ENCODE measurements at regions not wholly inside any gene's neighbourhood (a gene's known extent, or its start where the extent isn't known, plus 50 kb on each side); places are given as distances from the start of the nearest gene placed in this dataset.

DNA sequence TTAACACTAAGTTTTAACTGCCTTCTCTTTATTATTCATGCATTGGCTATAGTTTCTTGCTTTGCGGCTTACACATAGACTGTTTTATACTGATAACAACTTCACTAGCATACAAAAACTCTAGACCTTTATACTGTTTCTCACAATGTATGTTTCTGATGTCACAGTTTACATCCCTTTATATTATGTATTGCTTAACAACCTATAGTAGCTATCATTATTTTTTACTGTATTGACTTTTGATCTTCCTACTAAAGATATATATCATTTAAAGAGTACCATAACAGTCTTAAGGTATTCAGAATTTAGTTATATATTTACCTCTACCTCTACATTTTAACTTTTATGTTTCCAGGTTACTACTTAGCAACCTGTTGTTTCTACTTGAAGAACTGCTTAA is 543.3 kb upstream of the ARGLU1 start:
- DNase-seq (ENCODE audit: missing footprints) (no peak), ATAC-seq (no peak)
- intact Hi-C loops (cut with DNase I), result no loop called here

DNA sequence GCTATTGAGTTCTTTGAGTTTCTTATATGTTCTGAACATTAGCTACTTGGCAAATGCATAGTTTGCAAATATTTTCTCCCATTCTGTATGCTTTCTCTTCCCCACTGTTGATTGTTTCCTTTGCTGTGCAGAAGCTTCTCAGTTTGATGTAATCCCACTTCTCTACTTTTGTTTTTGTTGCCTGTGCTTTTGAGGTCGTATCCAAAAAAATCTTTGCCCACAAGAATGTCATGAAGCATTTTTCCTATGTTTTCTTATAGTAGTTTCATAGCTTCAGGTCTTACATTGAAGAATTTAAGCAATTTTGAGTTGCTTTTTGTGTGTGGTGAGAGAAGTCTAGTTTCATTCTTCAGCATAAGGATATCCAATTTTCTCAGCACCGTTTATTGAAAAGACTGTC is 536.7 kb upstream of the ARGLU1 start:
- ATAC-seq, result no peak
- intact Hi-C loops (cut with DNase I), result no loop called here
- no peak for DNase-seq (ENCODE audit: missing footprints)

- ATAC-seq (no peak), DNase-seq (ENCODE audit: missing footprints) (no peak)
- intact Hi-C loops (cut with DNase I), result no loop called here
These were observed 534.7 kb upstream of the ARGLU1 start for GRCh38 chr13:107102676-107103075.

DNA sequence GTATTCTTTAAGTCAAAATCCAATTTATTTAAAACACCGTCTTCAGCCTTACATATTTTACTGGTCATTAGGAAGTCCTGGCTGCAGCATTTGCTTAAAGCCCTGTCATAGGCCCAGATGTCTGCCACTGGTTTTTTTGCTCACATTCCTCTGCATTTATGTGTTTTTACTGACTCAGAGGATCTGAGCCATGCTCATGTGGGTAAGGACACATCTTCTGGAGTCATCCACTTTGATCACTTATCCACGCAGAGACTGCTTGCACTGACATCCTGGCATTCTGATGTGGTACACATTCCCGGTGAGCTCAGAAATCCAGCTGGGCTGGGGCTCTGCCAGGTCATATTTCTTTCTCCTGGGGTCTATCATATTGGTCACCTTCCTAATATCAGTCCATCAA is 531.7 kb upstream of the ARGLU1 start:
- DNase-seq (ENCODE audit: missing footprints) (no peak), ATAC-seq (no peak)
- intact Hi-C loops (cut with DNase I), result no loop called here

GRCh38 chr13:107097916-107098315 is 530.0 kb upstream of the ARGLU1 start:
- intact Hi-C loops (cut with DNase I), result no loop called here
- DNase-seq (ENCODE audit: missing footprints) (no peak), ATAC-seq (no peak)

DNA sequence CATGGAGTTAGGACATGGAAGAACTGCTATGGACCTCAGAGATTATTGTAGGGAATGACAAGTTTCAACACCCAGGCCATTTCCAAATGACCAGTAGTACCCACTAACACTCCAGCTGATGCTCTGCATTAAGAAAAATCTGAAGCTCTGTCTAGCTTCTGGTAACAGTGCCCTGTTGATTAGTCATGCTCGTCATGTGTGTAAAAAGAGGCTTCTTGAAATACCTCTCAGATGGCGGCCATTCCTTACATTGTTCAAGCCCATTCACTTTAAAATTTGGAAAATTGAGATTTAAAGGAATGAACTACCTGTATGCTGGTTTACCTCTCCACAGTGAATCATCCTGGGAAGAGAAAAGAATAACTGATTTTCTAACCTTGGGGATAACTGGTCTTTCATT is 527.9 kb upstream of the ARGLU1 start:
- DNase-seq (ENCODE audit: missing footprints), result no peak
- no peak for ATAC-seq
- intact Hi-C loops (cut with DNase I), result no loop called here

DNA sequence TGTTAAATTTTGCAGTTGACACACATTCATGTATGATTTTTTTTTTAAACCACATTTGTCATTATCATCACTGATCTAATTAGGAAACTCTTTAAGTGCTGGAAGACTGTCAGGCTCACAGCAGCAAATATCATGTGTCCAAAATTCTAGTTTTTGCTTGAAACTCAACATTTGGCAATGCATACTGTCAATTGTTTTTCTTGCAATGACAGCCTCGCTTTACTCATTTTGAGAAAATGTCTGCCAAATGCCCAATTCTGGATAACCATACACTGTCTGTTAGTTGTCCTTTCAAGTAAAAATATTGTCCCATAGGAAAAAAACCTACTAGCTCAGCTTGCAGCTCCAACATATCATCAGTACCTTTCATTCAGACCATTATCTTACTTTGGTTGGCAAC is 523.9 kb upstream of the ARGLU1 start:
- intact Hi-C loops (cut with DNase I), result no loop called here
- DNase-seq (ENCODE audit: missing footprints), result no peak
- ATAC-seq, result no peak

- ATAC-seq (peak; percentile 16), DNase-seq (ENCODE audit: missing footprints) (no peak)
- intact Hi-C loops (cut with DNase I), result no loop called here
These were observed 523.5 kb upstream of the ARGLU1 start for GRCh38 chr13:107091428-107091827.

DNA sequence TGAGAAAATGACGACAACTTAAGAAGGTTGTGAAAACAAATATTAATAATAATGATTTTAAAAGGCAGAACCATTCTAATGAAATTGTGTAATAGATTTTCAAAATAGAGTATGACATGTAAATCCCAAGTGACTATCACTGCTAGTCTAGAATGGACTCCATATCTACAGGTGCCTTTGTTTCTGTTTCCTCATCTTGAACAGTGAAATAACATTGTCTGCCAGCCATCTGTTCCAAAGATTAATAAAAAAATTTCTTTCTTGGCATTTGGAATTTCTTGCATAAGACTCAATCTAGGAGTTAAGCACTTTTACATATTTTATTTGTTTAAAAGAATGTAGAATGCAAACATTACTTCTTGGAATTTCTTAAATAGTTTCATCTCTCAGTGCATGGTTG is 520.1 kb upstream of the ARGLU1 start:
- DNase-seq (ENCODE audit: missing footprints) (no peak), ATAC-seq (no peak)
- intact Hi-C loops (cut with DNase I), result no loop called here

GRCh38 chr13:107079423-107080049 is 511.6 kb upstream of the ARGLU1 start:
- ATAC-seq, result no peak
- intact Hi-C loops (cut with DNase I), result no loop called here
- no peak for DNase-seq (ENCODE audit: missing footprints)

DNA sequence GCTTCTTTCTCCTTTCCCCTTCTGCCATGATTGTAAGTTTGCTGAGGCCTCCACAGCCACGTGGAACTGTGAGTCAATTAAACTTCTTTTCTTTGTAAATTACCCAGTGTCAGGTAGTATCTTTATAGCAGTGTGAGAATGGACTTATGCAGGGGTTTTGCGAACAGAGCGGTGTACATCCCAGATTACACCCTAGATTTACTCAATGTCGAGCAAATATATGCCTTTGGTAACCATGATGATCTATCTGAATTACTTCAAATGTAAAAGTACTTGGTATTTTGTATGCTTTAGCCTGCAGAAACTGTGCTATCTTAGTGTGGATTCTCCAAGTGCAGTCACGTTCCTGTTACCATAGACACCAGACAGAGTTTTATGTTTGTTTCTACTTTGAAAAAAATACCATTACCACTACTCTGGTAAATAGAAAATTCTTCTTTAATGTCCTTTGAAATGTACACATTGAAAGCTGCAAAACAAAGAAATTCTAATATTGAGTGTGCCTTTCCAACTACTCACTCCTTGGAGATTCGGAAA is 510.4 kb upstream of the ARGLU1 start:
- ATAC-seq, result no peak
- intact Hi-C loops (cut with DNase I), result no loop called here
- DNase-seq (ENCODE audit: missing footprints), result no peak

GRCh38 chr13:107076801-107077200 is 508.9 kb upstream of the ARGLU1 start:
- no peak for DNase-seq (ENCODE audit: missing footprints)

GRCh38 chr13:107075576-107075975 is 507.6 kb upstream of the ARGLU1 start:
- DNase-seq (ENCODE audit: missing footprints) (no peak), ATAC-seq (no peak)
- intact Hi-C loops (cut with DNase I), result no loop called here

More at GRCh38 chr13:107076801-107077200, 508.9 kb upstream of the ARGLU1 start:
- intact Hi-C loops (cut with DNase I), result no loop called here
- no peak for ATAC-seq

GRCh38 chr13:107070792-107071191 is 502.9 kb upstream of the ARGLU1 start:
- intact Hi-C loops (cut with DNase I), result no loop called here
- DNase-seq (ENCODE audit: missing footprints) (no peak), ATAC-seq (no peak)

DNA sequence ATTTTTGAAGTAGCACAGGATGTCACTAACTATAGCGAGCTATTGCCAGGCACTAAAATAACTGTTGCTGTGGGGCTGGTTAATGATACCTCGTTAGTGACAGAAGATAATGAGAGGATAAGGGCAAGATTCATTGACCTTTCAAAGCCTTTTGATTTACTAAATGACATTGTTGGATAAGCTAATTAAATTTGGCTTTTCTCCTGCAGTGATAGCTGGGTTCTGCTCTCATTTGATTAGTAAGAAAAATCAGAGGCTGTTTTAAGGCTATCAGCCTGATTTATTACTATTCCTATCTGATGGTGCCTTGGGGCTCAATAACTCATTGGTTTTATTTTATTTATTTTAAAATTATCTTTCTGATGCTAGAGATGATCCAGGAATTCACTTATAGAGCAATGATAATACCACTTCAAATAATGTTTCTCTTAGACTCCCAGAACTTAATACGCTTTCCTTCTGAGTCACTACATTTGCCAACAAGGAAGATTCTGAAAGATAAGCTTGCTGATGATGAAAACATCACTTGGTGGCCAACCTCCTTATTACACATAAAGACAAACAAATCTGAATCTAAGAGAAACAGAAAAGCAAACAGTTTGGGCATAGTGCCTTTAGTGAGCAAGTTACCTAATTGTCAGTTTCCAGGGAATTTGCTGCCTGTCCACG is 501.3 kb upstream of the ARGLU1 start:
- intact Hi-C loops (cut with DNase I), result no loop called here
- no peak for ATAC-seq
- DNase-seq (ENCODE audit: missing footprints), result no peak

GRCh38 chr13:107067381-107067780 is 499.4 kb upstream of the ARGLU1 start:
- no peak for DNase-seq (ENCODE audit: missing footprints)
- no peak for ATAC-seq
- intact Hi-C loops (cut with DNase I), result no loop called here

DNA sequence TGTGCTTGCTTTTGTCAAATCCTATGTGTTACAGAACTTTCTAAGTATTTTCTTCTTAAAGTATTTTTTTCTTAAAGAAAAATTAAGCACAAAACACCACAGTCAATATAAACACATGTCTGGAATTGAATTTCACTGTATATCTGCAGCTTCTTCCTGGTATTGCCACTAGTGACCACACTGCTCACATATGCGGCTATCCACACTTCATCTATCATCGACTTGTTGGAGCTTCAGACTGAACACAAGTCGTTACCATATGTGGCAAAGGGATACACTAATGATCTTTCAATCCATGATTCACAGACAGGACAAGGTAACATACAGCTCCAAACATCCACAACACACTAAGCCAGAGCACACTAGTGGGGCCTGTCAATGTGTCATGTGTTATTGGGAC is 498.4 kb upstream of the ARGLU1 start:
- ATAC-seq (no peak), DNase-seq (ENCODE audit: missing footprints) (no peak)
- intact Hi-C loops (cut with DNase I), result no loop called here

GRCh38 chr13:107065036-107065435 is 497.1 kb upstream of the ARGLU1 start:
- DNase-seq (ENCODE audit: missing footprints), result no peak
- intact Hi-C loops (cut with DNase I), result no loop called here
- no peak for ATAC-seq

GRCh38 chr13:107057028-107057631 is 489.2 kb upstream of the ARGLU1 start:
- DNase-seq (ENCODE audit: missing footprints), result no peak
- no peak for ATAC-seq
- intact Hi-C loops (cut with DNase I), result no loop called here
